ENCODE measurements at regions not wholly inside any gene's neighbourhood (a gene's known extent, or its start where the extent isn't known, plus 50 kb on each side); places are given as distances from the start of the nearest gene placed in this dataset.
"Not testable (repeated sequence)": the region's sequence is repeated elsewhere in the genome, so short reads cannot be mapped to it uniquely, and the experiment has no call there.

DNA sequence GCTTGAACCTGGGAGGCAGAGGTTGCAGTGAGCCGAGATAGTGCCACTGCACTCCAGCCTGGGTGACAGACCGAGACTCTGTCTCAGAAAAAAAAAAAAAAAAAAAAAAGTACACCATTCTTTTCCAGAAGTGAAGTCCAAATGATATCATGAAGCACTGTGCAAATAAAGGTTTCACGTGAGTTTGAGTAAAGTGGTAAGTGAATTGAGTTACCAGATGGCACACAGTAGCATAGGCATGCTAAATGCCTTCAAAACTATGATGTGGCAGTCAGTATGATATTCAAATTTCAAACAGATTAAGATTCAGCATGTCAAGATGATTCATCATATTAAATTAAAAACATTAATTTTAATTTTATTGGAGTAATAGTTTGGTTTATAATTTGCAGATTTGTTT, 195.2 kb downstream of the TAF11L14 start:
- DNase-seq = no peak

DNA sequence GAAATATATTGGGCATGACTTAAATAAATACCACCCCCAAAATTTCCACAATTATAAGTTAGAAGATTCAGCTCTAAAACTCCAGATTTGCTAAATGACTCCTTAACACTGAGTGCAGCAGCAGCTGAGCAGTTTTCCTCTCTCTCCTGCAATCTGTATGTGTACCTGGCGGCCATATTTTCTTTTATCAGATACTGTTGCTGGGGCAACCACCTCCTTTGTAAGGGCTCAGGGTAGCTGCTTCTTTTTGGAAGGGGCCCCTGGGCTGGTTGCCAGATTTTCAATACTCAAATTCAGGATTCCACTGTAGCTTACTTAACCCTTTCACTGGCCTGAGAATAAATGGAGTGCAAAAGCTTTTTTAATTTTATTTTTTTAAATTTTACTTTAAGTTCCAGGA, 197.0 kb downstream of the TAF11L14 start:
- no peak for DNase-seq

DNA sequence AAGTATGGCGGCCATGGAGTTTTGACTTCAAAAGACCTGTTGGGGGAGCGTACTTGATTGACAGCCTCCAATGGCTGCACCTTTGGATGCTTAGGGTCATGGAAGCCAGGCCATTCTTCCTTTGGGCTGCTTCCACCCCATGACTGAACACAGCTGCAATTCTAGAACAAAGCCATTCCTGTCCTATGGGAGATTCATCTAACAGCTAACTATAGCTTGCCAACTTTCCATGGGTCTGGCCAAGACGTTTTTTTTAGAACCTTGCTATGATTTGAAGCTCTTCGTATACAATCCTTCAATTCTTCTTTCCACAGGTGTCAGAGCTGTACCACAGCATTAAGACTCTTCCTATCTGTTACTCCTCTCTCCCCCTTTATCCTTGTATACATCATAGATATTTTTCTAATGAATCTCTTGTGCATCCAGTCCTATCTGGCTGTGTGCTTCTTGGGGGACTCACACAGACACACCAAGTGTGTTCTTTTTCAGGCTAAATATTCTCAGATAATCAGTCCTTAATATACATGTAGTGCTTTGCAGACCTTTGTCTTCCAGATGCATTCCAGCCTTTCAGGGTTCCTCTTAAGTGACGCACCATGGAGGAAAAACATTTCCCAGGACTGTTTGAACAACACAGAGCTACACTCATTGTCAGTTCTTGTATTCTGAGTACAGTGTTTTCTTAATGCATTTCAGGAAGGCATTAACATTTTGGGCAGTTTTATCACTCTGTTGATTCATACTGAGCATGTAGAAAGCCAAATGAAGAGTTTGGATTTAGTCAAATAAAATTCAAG, 198.9 kb downstream of the TAF11L14 start:
- no peak for DNase-seq

DNA sequence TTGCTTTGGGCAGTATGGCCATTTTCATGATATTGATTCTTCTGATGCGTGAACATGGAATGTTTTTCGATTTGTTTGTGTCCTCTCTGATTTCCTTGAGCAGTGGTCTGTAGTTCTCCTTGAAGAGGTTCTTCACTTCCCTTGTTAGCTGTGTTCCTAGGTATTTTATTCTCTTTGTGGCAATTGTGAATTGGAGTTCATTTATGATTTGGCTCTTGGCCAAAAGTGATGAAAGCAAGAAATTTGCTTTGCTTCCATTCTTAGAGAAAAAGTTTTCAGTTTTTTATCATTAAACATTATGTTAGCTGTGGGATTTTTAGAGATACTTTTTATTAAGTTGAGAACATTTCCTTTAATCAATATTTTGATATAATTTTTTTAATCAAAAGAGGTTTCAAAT, 203.5 kb downstream of the TAF11L14 start:
- DNase-seq = no peak

DNA sequence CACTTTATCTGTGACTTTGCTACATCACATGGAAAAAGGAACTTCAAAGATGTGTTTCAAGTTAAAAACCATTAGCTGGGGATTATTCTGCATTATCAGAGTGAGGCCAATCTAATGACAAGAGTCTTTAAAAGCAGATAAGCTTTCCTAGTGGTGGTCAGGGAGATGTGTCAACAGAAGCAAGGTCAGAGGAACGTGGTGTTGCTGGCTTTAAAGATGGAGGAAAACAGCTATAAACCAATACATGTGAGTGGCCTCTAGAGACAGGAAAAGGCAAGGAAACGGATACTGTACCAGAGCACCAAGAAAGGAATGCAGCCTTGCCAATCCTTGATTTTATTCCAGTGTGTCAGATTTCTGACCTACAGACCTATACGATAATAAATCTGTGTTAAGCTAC, 204.2 kb downstream of the TAF11L14 start:
- no peak for DNase-seq

DNA sequence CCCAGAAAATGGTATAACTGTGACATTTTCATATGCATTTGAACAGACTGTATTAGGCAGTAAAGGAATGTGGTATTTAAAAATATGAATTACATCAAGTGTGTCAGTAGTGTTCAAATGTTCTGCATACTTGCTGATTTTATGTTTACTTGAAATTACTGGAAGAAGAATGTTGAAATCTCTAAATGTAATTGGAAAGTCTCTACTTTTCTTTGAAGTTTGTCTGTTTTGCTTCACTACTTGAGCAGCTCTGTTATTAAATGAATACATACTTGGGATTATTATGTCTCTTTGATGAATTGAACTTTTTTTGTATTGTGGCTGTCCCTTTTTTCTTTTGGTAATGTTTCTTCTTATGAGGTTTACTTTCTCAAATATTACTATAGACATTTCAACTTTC, 205.6 kb downstream of the TAF11L14 start:
- DNase-seq = no peak

DNA sequence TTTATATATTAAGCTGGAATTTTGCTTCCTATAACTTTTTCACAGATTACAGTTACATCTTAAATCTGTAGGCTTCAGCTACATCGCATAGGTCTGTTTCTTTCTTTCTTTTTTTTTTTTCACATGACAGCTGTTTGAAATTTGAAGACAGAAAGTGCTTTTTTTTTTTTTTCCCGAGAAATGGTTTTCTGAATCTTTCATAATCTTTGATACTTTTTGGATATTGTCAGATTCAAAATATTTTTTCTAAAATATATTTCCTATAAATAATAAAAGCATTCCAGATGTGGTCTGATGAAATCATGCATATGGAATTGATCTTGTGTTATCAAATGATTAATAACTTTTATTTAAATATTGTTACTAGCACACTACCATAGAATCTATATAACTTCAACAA, 212.2 kb downstream of the TAF11L14 start:
- no peak for DNase-seq

DNA sequence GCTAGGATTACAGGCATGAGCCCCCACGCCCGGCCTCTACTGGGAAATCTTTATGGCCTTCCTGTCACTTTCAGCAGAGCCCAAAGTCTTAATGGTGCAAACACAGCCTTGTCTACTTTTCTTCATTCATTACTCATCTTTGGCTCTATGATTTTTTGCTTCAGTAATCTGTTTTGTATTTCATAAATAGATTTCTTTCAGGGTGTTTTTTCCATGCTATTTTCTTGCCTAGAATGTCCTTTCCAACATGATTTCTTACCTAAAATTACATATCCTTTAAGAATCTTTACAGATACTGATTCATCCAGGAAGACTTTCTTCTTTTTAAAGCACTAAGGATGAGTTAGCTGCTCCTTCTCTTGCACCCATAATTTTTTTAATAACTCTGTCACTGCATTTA, 213.0 kb downstream of the TAF11L14 start:
- no peak for DNase-seq

DNA sequence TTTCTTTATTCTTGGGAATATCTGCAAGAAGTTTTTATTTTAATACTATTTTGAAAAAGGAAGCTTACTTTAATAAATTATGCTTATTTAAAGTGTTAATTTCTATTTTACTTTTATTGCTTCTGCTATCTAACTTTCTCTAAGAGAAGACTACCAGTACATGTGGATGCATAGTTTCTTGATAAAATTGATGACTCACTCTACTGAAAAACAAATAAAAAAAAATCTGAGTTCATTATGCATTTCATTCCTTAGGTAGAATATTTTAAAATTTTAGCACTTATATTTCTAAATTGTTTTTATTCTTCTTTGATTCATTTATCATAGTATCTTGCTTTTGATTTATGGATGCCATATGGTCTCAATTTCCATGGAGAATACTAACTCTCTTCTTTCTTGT, 217.9 kb downstream of the TAF11L14 start:
- no peak for DNase-seq

DNA sequence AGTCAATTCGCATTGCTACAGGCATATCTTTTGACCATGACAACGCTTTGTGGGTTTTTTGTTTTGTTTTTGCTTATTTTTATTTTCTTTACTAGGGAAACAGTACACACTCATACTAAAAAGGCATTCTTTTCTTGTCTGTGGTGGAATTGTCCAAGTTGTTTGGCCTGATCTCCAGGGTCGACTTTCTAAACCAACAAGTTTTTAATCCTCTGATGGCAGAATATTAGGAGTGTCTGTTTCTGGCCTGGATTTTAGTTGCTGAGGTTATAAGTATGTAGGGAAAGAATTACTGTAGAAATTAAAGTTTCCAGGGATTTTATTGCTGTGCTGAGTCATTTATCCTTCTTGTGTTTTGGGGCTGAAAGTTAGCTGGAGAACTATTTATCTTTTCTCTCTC, 218.5 kb downstream of the TAF11L14 start:
- DNase-seq = no peak

DNA sequence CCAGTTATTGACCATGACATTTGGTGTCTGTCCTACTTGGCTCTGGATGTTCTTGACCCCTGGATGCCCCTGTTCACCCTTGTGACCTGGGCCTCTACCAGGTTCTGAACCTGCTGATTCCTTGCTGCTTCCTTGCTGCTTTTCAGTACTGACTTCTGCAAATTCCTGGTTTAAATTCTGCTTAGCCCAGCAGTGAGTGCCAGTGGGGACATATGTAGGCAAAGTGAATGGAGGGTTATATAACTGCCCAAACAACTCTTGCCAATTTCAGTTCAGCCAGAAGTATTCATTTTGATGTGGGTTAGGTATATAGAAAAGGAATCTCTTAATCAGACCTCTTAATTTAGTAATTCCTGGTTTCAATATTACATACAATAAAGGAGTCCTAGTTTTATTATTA, 220.6 kb downstream of the TAF11L14 start:
- DNase-seq = no peak

DNA sequence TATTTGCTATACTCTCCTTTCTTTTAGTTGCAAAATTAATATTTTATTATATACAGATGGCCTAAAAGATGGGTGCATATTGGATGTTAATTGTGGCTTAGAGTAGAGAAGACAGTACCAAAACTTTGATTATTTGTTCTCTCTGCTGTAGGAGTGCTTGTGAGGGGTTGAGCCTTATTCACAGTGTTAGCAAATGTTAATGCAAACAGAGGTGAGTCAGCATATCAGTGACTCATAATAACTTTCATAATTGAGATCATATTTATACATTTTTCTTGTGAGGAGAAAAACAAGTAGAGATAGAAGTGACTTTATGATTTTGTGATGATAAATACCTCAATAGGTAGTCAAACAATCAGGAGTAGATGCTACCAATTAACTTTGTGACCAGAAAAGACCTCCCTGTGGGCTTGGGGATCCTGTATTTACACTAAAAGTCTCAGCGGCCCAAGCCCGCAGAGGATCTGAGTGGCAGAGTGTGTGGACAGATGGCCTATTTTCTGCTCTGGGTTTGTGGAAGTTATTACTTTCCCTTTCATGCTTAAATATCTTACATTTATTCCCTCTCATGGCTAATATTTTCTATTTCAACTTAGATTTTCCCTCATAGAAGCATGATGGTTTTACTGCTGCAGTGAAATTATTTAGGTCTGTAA, 226.5 kb downstream of the TAF11L14 start:
- DNase-seq = no peak

DNA sequence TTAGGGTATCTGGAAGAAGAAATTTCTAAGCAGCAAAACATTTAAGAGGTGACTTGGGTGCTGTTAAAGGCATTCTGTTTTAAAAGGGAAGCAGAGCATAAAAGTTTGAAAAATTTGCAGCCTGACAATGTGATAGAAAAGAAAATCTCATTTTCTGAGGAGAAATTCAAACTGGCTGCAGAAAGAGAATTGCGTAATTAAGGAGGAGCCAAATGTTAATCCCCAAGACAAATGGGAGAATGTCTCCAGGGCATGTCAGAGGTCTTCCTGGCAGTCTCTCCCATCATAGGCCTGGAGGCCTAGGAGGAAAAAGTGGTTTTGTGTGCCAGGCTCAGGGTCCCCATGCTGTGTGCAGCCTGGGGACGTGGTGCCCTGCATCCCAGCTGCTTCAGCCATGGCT, 230.6 kb downstream of the TAF11L14 start:
- not testable (repeated sequence) for DNase-seq

DNA sequence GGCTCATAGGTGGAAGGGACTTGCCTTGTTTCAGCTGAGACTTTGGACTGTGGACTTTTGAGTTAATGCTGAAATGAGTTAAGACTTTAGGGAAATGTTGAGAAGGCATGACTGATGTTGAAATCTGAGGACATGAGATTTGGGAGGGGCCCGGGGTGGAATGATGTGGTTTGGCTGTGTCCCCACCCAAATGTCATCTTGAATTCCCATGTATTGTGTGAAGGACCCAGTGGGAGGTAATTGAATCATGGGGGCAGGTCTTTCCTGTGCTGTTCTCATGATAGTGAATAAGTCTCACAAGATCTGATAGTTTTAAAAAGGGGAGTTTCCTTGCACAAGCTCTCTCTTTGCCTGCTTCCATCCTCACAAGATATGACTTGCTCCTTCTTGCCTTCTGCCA, 231.7 kb downstream of the TAF11L14 start:
- DNase-seq = not testable (repeated sequence)

DNA sequence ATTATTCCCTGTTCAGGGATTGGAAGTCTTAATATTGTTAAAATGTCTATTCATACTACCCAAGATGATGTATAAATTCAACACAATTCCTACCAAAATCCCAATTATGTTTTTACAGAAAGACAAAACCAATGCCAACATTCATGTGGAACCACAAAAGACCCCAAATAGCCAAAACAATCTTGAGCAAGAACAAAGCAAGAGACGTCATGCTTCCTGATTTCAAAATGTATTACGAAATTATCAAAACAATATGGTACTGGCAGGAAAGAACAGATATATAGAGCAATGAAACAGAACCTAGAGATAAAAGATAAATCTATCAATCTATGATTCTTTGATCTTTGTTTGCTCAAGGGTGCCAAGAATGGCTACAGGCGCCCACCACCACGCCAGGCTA, 237.9 kb downstream of the TAF11L14 start:
- no peak for DNase-seq

DNA sequence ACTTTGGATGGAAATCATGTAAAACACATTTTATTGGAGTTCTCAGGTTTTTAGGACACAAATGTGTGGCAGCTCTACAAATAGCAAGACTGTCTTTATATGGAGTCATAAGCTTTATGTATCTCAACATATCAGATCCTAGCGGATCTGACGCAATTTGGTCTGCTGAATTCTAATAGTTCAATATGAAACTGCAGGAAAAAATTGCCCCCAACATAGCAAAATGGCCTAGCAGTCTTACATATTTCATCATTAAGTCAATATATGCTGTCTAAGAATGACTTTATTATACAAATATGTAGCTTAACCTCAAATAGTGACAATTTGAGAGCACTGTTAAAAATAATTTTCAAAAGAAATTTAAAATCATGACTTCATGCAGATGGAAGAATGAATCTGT, 244.3 kb downstream of the TAF11L14 start:
- DNase-seq = no peak

DNA sequence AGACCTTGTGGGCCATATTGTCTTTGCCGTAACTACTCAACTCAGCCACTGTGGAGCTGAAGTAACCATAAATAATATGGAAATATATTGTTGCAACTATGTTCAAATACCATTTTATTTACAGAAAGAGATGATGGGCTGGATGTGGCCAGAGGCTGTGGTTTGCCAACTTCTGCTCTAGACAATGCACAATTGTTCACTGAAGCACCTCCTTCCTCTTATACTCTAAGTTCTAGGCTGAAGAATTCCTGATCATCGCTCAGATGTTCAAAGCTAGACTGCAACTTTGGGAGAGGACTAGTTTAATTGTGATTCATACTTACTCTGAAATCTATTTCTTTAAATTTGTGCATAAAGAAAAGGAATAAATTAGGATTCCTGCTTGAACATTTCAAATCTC, 245.0 kb downstream of the TAF11L14 start:
- no peak for DNase-seq

DNA sequence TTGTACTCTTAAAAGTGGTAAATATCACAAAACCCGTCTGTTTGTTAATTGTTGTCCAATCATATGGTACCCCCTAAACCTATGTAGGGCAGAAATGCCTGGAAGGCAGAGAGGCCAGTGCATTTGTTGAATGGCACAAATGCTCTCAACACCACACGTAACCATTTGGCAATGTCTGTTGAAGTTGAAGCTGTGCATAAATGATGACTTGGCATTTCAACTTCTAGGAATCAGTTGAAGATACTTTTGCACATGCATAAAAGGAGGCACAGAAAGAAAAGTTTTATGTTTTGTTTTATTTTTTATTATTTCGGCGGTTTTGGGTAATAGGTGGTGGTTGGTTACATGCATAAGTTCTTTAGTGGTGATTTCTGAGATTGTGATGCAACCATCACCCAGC, 246.6 kb downstream of the TAF11L14 start:
- no peak for DNase-seq

DNA sequence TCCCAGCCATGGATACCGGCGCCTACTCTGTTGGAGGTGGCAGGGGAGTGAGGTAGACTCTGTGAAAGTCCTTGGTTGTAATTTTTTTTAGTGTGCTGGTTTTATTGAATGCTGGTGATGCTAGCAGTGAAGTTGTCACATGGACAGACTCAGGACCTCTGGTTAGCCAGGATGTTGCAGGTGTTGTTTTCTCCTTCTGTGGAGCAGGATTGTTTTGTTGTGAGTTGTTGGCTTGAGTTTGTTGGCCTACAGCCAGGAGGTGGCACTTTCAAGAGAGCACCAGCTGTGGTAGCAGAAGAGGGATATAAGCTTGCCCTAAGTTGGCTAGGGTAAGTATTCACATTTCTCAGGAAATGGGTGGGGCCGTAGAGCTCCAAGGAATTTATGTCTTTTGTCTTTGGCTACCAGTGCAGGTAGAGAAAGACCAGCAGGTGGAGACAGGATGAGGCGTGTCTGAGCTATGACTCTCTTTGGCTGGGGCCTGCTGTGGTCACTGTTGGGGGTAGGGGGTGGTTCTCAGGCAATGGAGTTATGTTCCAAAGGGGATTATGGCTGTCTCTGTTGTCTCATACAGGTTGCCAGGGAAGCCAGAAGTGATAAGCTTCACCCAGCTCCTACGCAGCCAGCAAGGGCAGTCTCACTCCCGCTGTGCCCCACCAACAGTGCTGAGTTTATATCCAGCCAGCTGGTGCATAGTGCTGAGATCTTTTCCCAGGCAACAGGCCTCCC, 248.7 kb downstream of the TAF11L14 start:
- DNase-seq = no peak

DNA sequence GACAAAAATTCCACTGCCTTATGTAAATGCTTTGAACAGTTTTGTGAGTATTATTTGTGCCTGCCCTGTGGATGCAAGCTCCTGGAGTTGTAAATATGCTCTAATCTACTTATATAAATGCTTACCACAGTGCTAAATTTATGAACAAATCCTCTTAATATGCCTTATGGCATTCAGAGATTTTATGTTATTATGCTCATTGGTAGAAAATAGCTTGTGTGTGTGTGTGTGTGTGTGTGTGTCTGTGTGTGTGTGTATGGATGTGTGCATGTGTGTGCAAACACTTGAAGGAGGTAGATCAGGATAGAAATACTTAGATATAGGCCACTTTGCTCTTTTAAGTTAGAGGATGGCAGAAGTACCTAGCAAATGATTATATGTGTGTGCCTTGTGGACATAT, 253.9 kb downstream of the TAF11L14 start:
- no peak for DNase-seq

DNA sequence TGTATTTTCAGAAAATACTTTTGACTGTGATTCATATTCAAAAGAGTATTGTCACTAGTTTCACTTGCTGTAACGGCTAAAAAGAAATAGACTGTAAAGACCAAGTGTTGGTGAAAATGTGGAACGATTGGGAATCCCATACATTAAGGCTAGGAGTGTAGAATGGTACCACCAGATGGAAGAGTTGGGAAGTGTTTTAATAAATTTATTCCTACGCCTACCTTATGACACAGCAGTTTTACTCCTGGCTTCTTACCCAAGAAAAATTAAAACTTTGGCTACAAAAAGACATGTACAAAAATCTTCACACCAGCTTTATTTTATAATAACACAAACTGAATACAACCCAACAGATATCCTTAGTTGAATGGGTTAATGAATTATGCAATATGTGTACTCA, 256.2 kb downstream of the TAF11L14 start:
- no peak for DNase-seq

DNA sequence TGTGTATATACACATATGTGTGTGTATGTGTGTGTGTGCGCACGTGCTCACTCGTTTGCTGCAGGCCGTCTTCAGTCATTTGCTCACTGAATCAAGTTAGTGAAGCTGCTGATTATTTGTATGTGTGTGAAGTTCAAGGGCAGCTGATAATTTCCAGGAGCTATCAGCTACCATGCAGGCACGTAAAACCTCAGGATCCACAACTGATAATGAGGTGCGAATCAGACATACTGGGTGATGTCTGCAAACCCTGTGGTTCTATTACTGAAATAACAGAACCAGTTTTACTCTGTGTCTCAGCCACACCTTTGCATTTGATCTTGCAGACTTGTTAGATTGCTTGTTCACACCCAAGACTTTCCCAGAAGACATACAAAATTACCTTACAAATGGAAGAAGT, 257.6 kb downstream of the TAF11L14 start:
- no peak for DNase-seq

DNA sequence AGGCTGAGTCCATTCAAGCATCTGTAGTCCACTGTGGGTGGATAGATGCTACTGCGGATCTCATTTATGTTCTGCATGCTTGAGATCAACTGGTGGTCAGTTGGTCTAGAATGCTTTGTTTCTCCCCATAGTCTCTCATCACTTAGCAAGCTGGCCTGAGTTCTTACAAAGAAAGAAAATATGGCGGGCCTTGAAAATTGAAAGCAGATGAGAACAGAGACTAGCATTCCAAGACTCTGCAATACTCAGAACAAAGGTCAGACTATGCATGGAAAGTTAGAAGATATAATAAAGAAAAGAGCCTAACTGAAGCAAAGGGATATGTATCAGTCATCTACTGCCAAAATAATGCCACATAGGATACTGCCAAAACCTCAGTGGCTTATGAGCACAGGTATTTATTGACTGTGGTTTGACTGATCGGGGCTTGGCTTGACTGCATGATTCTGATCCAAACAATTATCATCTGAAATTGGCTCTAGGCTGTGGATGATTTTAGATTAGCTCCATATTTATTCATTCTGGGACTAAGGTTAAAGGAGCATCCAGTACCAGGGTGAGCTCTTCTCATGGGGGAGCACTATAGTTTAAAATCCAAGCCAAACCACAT, 258.9 kb downstream of the TAF11L14 start:
- no peak for DNase-seq
